Stimulated activated CD8-positive, alpha-beta memory T cell treated with anti-CD3 and anti-CD28 coated beads, Interleukin-12 subunit alpha, Interleukin-12 subunit beta, amount 100 ng/mL, for 24 hours (primary cell): ENCODE measurements at regions not wholly inside any gene's neighbourhood (a gene's known extent, or its start where the extent isn't known, plus 50 kb on each side); places are given as distances from the start of the nearest gene placed in this dataset.

Source experiments
- DNase-seq: peaks from one replicate; pipeline ENCODE4 v3.0.0-alpha.2; 2020; ENCODE audit errors: extremely low read depth

- DNase-seq = no peak
Observed at GRCh38 chr2:239674101-239674980, 273.5 kb upstream of the HDAC4 start.

- no peak for DNase-seq
Observed at GRCh38 chr2:239673641-239674040, 272.8 kb upstream of the HDAC4 start.

GRCh38 chr2:239671916-239672849 is 271.4 kb upstream of the HDAC4 start:
- DNase-seq = no peak

GRCh38 chr2:239671471-239671870 is 270.7 kb upstream of the HDAC4 start:
- no peak for DNase-seq

- DNase-seq = no peak
Observed at GRCh38 chr2:239670463-239671120, 269.8 kb upstream of the HDAC4 start.

GRCh38 chr2:239669899-239670460 is 269.2 kb upstream of the HDAC4 start:
- DNase-seq = no peak

GRCh38 chr2:239669181-239669898 is 268.5 kb upstream of the HDAC4 start:
- no peak for DNase-seq

- DNase-seq = no peak
Observed at GRCh38 chr2:239668651-239669050, 267.8 kb upstream of the HDAC4 start.

- no peak for DNase-seq
Observed at GRCh38 chr2:239668042-239668441, 267.2 kb upstream of the HDAC4 start.

GRCh38 chr2:239667431-239667985 is 266.7 kb upstream of the HDAC4 start:
- DNase-seq = no peak

GRCh38 chr2:239666855-239667376 is 266.1 kb upstream of the HDAC4 start:
- DNase-seq = no peak

- DNase-seq = no peak
Observed at GRCh38 chr2:239666053-239666854, 265.4 kb upstream of the HDAC4 start.

- DNase-seq = no peak
Observed at GRCh38 chr2:239664216-239664810, 263.5 kb upstream of the HDAC4 start.

- DNase-seq = no peak
Observed at GRCh38 chr2:239663364-239663924, 262.6 kb upstream of the HDAC4 start.

- no peak for DNase-seq
Observed at GRCh38 chr2:239662413-239663120, 261.7 kb upstream of the HDAC4 start.

GRCh38 chr2:239661334-239662312 is 260.8 kb upstream of the HDAC4 start:
- DNase-seq = no peak
